ENCODE measurements at regions not wholly inside any gene's neighbourhood (a gene's known extent, or its start where the extent isn't known, plus 50 kb on each side); places are given as distances from the start of the nearest gene placed in this dataset.
"Not testable (repeated sequence)": the region's sequence is repeated elsewhere in the genome, so short reads cannot be mapped to it uniquely, and the experiment has no call there.

GRCh38 chr5:99445805-99446204 lies 517.0 kb upstream of the CHD1 start:
- ChIA-PET POLR2A (no interaction called here), CTCF (no interaction called here)
- no peak overlapping the region for H3K4me3 ChIP-seq (ENCODE audit: low read depth, low read length)
- TF ChIP-seq CTCF (IDR thresholded peaks at IDR 0.05; ENCODE audit: insufficient read depth, low read length, missing control alignments) = no peak
- DNase-seq (ENCODE audit: low read depth, low spot score) = no peak

- POLR2A ChIA-PET = no interaction called here
- H3K4me3 ChIP-seq (ENCODE audit: low read depth, low read length) = no peak overlapping the region
- no peak for TF ChIP-seq CTCF (IDR thresholded peaks at IDR 0.05; ENCODE audit: insufficient read depth, low read length, missing control alignments)
- DNase-seq (ENCODE audit: low read depth, low spot score) = no peak
- CTCF ChIA-PET = no interaction called here
Observed at GRCh38 chr5:99441235-99441634, 512.4 kb upstream of the CHD1 start.

GRCh38 chr5:99438619-99439018 lies 509.8 kb upstream of the CHD1 start:
- TF ChIP-seq CTCF (IDR thresholded peaks at IDR 0.05; ENCODE audit: insufficient read depth, low read length, missing control alignments) = no peak
- ChIA-PET CTCF (no interaction called here), POLR2A (no interaction called here)
- H3K4me3 ChIP-seq (ENCODE audit: low read depth, low read length) = no peak overlapping the region
- DNase-seq (ENCODE audit: low read depth, low spot score) = no peak

- H3K4me3 ChIP-seq (ENCODE audit: low read depth, low read length) = no peak overlapping the region
- DNase-seq (ENCODE audit: low read depth, low spot score) = no peak
- no peak for TF ChIP-seq CTCF (IDR thresholded peaks at IDR 0.05; ENCODE audit: insufficient read depth, low read length, missing control alignments)
- POLR2A ChIA-PET = no interaction called here
- CTCF ChIA-PET = no interaction called here
Observed at GRCh38 chr5:99437986-99438385, 509.2 kb upstream of the CHD1 start.

GRCh38 chr5:99423396-99423795 lies 494.6 kb upstream of the CHD1 start:
- POLR2A ChIA-PET; H3K4me3 ChIP-seq (ENCODE audit: low read depth, low read length); CTCF ChIA-PET; DNase-seq (ENCODE audit: low read depth, low spot score): not testable (repeated sequence)

GRCh38 chr5:99418640-99419039 lies 489.8 kb upstream of the CHD1 start:
- H3K4me3 ChIP-seq (ENCODE audit: low read depth, low read length); CTCF ChIA-PET; DNase-seq (ENCODE audit: low read depth, low spot score); POLR2A ChIA-PET: not testable (repeated sequence)

- POLR2A ChIA-PET; H3K4me3 ChIP-seq (ENCODE audit: low read depth, low read length); CTCF ChIA-PET; DNase-seq (ENCODE audit: low read depth, low spot score): not testable (repeated sequence)
Observed at GRCh38 chr5:99410386-99410785, 481.6 kb upstream of the CHD1 start.

GRCh38 chr5:99404764-99405302 lies 476.0 kb upstream of the CHD1 start:
- DNase-seq (ENCODE audit: low read depth, low spot score); H3K4me3 ChIP-seq (ENCODE audit: low read depth, low read length); CTCF ChIA-PET; POLR2A ChIA-PET: not testable (repeated sequence)

GRCh38 chr5:99400571-99400970 lies 471.8 kb upstream of the CHD1 start:
- DNase-seq (ENCODE audit: low read depth, low spot score); H3K4me3 ChIP-seq (ENCODE audit: low read depth, low read length); CTCF ChIA-PET; POLR2A ChIA-PET: not testable (repeated sequence)

Data from AG04449 (cell line).